Endothelial cell (in vitro differentiated cells): ENCODE measurements at regions not wholly inside any gene's neighbourhood (a gene's known extent, or its start where the extent isn't known, plus 50 kb on each side); places are given as distances from the start of the nearest gene placed in this dataset.

ENCODE experiments used
- DNase-seq: peaks from one replicate; pipeline ENCODE4 v3.0.0; 2021; ENCODE audit warnings: low spot score
- H3K27ac Mint-ChIP-seq: one replicate; pipeline ENCODE4 v1.8.0; 2021; ENCODE audit warnings: mixed read lengths, inconsistent platforms; ENCODE audit not compliant: unreplicated experiment
- H3K27me3 Mint-ChIP-seq: one replicate; pipeline ENCODE4 v1.8.0; 2021; ENCODE audit warnings: mild to moderate bottlenecking, moderate library complexity, mixed read lengths, inconsistent platforms; ENCODE audit not compliant: unreplicated experiment
- H3K36me3 Mint-ChIP-seq: one replicate; pipeline ENCODE4 v1.8.0; 2021; ENCODE audit warnings: mild to moderate bottlenecking, low read depth, mixed read lengths, inconsistent platforms; ENCODE audit not compliant: unreplicated experiment
- H3K4me1 Mint-ChIP-seq: one replicate; pipeline ENCODE4 v1.8.0; 2021; ENCODE audit warnings: mild to moderate bottlenecking, mixed read lengths, inconsistent platforms; ENCODE audit not compliant: unreplicated experiment
- H3K4me3 Mint-ChIP-seq: one replicate; pipeline ENCODE4 v1.8.0; 2021; ENCODE audit warnings: mild to moderate bottlenecking, mixed read lengths, inconsistent platforms; ENCODE audit not compliant: unreplicated experiment
- H3K9me3 Mint-ChIP-seq: one replicate; pipeline ENCODE4 v1.8.0; 2021; ENCODE audit warnings: mixed read lengths, inconsistent platforms; ENCODE audit not compliant: unreplicated experiment
- TF ChIP-seq, protein P1 (sequence below): fragments of 200-600 bp; sonication (generic); IDR thresholded peaks from one replicate; pipeline ENCODE4 v1.5.0; 2021; ENCODE audit warnings: antibody characterized with exemption; ENCODE audit not compliant: unreplicated experiment

DNA sequence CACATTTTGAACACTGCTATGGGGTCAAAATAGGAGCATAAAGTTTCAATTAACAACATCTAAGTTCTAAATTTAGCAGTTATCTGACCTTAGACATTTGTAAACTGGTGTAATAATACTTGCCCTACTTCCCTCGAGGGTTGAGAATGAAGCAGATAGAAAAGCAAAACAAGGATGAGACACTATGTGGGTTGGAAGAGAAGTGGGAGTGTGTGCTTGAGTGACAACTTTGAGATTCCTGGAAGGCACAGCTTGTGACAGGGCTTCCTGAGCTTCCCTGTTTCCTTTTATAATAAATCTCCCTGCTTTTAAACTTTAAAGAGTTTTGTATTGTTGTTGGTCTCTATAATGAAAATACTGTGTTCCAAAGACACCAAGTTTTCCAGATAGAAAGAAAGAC is 128.6 kb upstream of the CHST9 start:
- no peaks in the 10 kb centered on the region for H3K27me3 Mint-ChIP-seq
- no peaks in the 10 kb centered on the region for H3K9me3 Mint-ChIP-seq
- TF ChIP-seq, protein P1, sequence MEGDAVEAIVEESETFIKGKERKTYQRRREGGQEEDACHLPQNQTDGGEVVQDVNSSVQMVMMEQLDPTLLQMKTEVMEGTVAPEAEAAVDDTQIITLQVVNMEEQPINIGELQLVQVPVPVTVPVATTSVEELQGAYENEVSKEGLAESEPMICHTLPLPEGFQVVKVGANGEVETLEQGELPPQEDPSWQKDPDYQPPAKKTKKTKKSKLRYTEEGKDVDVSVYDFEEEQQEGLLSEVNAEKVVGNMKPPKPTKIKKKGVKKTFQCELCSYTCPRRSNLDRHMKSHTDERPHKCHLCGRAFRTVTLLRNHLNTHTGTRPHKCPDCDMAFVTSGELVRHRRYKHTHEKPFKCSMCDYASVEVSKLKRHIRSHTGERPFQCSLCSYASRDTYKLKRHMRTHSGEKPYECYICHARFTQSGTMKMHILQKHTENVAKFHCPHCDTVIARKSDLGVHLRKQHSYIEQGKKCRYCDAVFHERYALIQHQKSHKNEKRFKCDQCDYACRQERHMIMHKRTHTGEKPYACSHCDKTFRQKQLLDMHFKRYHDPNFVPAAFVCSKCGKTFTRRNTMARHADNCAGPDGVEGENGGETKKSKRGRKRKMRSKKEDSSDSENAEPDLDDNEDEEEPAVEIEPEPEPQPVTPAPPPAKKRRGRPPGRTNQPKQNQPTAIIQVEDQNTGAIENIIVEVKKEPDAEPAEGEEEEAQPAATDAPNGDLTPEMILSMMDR = no peak
- no peak overlapping the region for H3K4me3 Mint-ChIP-seq
- H3K36me3 Mint-ChIP-seq = no peaks in the 10 kb centered on the region
- H3K27ac Mint-ChIP-seq = no peak overlapping the region
- H3K4me1 Mint-ChIP-seq = no peaks in the 10 kb centered on the region
- DNase-seq = no peak

DNA sequence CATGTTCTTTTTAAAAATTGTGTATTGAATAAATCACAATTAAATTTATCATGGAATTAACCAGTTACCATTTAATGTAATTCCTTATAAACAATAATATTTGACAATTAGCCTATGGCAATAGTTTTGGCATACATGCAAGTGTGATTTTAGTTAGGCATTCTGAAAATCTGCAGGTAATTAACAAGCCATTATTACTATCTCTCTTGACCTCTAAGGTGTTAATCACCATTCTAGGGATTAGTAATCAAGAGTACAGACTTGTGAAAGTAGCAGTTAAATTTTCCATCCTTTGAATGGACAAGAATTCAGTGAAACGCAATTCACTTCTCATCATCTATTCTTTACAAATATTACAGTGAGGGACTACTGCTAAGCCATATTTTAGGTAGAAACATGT is 127.7 kb upstream of the CHST9 start:
- no peaks in the 10 kb centered on the region for H3K4me1 Mint-ChIP-seq
- H3K27me3 Mint-ChIP-seq = no peaks in the 10 kb centered on the region
- no peak for DNase-seq
- no peaks in the 10 kb centered on the region for H3K9me3 Mint-ChIP-seq
- TF ChIP-seq, protein P1 = no peak
- no peak overlapping the region for H3K27ac Mint-ChIP-seq
- H3K36me3 Mint-ChIP-seq = no peaks in the 10 kb centered on the region
- no peak overlapping the region for H3K4me3 Mint-ChIP-seq

DNA sequence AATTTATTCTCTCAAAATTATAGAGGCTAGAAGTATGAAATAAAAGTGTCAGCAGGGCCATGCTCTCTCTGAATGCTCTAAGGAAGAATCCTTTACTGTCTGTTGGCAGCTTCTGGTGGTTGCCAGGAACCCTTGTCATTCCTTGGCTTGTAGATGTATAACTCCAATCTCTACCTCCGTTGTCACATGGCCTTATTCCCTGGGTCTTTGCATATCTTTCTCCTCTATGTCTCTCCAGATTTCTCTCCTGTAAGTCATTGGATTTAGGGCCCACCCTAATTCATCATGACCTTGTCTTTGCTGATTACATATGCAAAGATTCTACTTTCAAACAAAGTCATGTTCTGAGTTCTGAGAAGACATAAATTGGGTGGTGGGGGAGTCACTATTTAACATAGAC is 127.0 kb upstream of the CHST9 start:
- DNase-seq = no peak
- Mint-ChIP-seq H3K27ac (no peak overlapping the region), H3K36me3 (no peaks in the 10 kb centered on the region), H3K4me3 (no peak overlapping the region), H3K9me3 (no peaks in the 10 kb centered on the region), H3K4me1 (no peaks in the 10 kb centered on the region), H3K27me3 (no peaks in the 10 kb centered on the region)
- TF ChIP-seq, protein P1 = no peak

DNA sequence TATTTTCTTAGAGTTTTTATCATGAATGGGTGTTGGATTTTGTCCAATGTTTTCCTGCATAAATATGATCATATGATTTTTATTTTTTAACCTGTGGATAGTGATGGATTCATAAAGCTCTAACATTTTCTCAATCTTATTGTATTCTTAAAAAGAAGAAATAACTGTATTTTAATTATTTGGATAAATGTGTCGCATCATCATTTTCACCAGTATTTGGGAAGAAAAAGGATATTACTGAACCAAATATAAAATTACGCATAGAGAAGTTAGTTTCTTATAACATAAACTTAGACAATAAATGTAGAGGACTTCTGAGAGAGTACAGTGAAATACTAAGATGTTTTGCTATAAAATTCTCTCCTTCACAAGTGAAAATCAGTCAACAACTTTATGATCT is 126.0 kb upstream of the CHST9 start:
- Mint-ChIP-seq H3K4me3 (no peak overlapping the region), H3K27ac (no peak overlapping the region), H3K36me3 (no peaks in the 10 kb centered on the region), H3K27me3 (no peaks in the 10 kb centered on the region), H3K9me3 (no peaks in the 10 kb centered on the region), H3K4me1 (no peaks in the 10 kb centered on the region)
- no peak for DNase-seq
- TF ChIP-seq, protein P1 = no peak

DNA sequence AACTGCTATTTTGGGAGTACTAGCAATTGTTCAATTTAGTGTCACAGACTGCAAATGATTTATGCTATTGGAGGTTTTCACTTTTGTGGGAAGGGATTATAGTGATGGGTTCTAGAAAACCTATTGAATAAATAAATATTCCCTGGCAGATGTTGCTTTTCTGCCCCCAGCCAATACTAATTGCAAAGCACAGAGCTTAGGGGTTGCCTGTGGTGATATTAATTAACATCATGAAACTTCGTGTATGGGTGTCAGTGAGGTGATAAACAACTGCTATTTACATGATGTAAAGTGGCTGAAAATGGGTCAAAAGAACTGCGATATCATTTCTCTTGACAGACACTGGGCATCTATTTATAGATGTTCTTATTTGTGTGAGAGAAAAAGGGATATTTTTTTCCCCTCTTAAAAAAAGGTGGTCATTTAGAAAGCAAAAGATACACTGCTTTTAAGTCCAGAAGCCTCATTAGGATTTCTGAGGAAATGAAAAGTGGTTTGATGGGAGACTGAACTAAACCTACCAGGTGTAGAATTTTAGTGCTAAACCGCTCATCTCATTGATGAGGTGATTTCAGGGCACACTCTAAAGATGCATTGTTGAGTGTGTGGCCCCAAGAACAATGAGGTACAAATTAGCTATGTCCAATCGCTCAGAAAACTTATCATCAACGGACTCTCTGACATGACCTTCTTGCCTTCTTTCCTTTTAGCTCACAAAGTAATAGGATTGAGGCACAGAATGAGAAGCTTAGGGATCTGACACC is 116.7 kb upstream of the CHST9 start:
- H3K27me3 Mint-ChIP-seq = peaks cover 1% of the 10 kb centered on the region
- H3K4me1 Mint-ChIP-seq = no peaks in the 10 kb centered on the region
- no peak overlapping the region for H3K4me3 Mint-ChIP-seq
- H3K36me3 Mint-ChIP-seq = no peaks in the 10 kb centered on the region
- TF ChIP-seq, protein P1 = no peak
- no peak for DNase-seq
- H3K27ac Mint-ChIP-seq = no peak overlapping the region
- no peaks in the 10 kb centered on the region for H3K9me3 Mint-ChIP-seq
